ENCODE measurements at regions not wholly inside any gene's neighbourhood (a gene's known extent, or its start where the extent isn't known, plus 50 kb on each side); places are given as distances from the start of the nearest gene placed in this dataset.

GRCh38 chr3:75967071-75967470, 181.7 kb upstream of the ZNF717 start:
- ATAC-seq (no peak), DNase-seq (no peak)
- H3K79me2 ChIP-seq (ENCODE audit: low read length) = no peaks in the 10 kb centered on the region
- intact Hi-C loops (cut with micrococcal nuclease) = no loop called here
- no peak overlapping the region for H2AFZ ChIP-seq (ENCODE audit: low read length)
- H4K20me1 ChIP-seq (ENCODE audit: low read length) = no peaks in the 10 kb centered on the region
- TF ChIP-seq CTCF (conservative IDR thresholded peaks at IDR 0.05; ENCODE audit: low read depth, low read length) (no peak), EZH2phosphoT487 (IDR thresholded peaks at IDR 0.05; ENCODE audit: borderline replicate concordance, low read length) (no peak), EZH2 (IDR thresholded peaks at IDR 0.05; ENCODE audit: low read length, unreplicated experiment) (no peak)
- no peak overlapping the region for H3K9ac ChIP-seq (ENCODE audit: low read length)
- H3K4me1 ChIP-seq (ENCODE audit: insufficient read depth, low read length) = no peaks in the 10 kb centered on the region
- BruUV-seq (replicated peaks) = no TSS peak
- H3K27me3 ChIP-seq (ENCODE audit: low read length) = no peaks in the 10 kb centered on the region
- peaks cover 4% of the 10 kb centered on the region for H3K9me3 ChIP-seq (ENCODE audit: low read length)
- no peak overlapping the region for H3K4me2 ChIP-seq (ENCODE audit: low read length)
- no peaks in the 10 kb centered on the region for H3F3A ChIP-seq (ENCODE audit: low read length, unreplicated experiment)
- no peak overlapping the region for H3K27ac ChIP-seq (ENCODE audit: low read length)
- CTCF ChIA-PET = no interaction called here
- POLR2A ChIA-PET (ENCODE audit: unreplicated experiment) = no interaction called here
- no peaks in the 10 kb centered on the region for H3K9me2 ChIP-seq (replicated peaks; ENCODE audit: low read length)
- no peak overlapping the region for H3K4me3 ChIP-seq (ENCODE audit: low read length)
- H3K36me3 ChIP-seq (ENCODE audit: low read depth, low read length) = no peaks in the 10 kb centered on the region

GRCh38 chr3:75978686-75979085, 193.3 kb upstream of the ZNF717 start:
- Histone ChIP-seq H3K36me3 (ENCODE audit: low read depth, low read length) (no peaks in the 10 kb centered on the region), H3F3A (ENCODE audit: low read length, unreplicated experiment) (no peaks in the 10 kb centered on the region), H4K20me1 (ENCODE audit: low read length) (no peaks in the 10 kb centered on the region), H3K4me1 (ENCODE audit: insufficient read depth, low read length) (no peaks in the 10 kb centered on the region), H3K27ac (ENCODE audit: low read length) (no peak overlapping the region), H3K9me3 (ENCODE audit: low read length) (no peaks in the 10 kb centered on the region; the same call in 1 of the 2 replicates), H3K4me3 (ENCODE audit: low read length) (no peak overlapping the region), H3K9ac (ENCODE audit: low read length) (no peak overlapping the region), H3K27me3 (ENCODE audit: low read length) (no peaks in the 10 kb centered on the region), H3K79me2 (ENCODE audit: low read length) (no peaks in the 10 kb centered on the region), H2AFZ (ENCODE audit: low read length) (no peak overlapping the region), H3K9me2 (replicated peaks; ENCODE audit: low read length) (no peaks in the 10 kb centered on the region), H3K4me2 (ENCODE audit: low read length) (no peak overlapping the region)
- TF ChIP-seq CTCF (conservative IDR thresholded peaks at IDR 0.05; ENCODE audit: low read depth, low read length) (no peak), EZH2phosphoT487 (IDR thresholded peaks at IDR 0.05; ENCODE audit: borderline replicate concordance, low read length) (no peak), EZH2 (IDR thresholded peaks at IDR 0.05; ENCODE audit: low read length, unreplicated experiment) (no peak)
- intact Hi-C loops (cut with micrococcal nuclease) = no loop called here
- DNase-seq (peak; percentile 23), ATAC-seq (no peak; the same call in 1 of the 2 replicates)
- POLR2A ChIA-PET (ENCODE audit: unreplicated experiment) = no interaction called here
- BruUV-seq (replicated peaks) = no TSS peak
- CTCF ChIA-PET = no interaction called here

- Histone ChIP-seq H3K4me2 (ENCODE audit: low read length) (no peak overlapping the region), H3K9ac (ENCODE audit: low read length) (no peak overlapping the region), H3K27me3 (ENCODE audit: low read length) (no peaks in the 10 kb centered on the region), H3K4me1 (ENCODE audit: insufficient read depth, low read length) (no peaks in the 10 kb centered on the region), H3K27ac (ENCODE audit: low read length) (no peak overlapping the region), H3K9me3 (ENCODE audit: low read length) (no peaks in the 10 kb centered on the region), H3F3A (ENCODE audit: low read length, unreplicated experiment) (no peaks in the 10 kb centered on the region), H3K9me2 (replicated peaks; ENCODE audit: low read length) (no peaks in the 10 kb centered on the region), H4K20me1 (ENCODE audit: low read length) (no peaks in the 10 kb centered on the region), H3K36me3 (ENCODE audit: low read depth, low read length) (no peaks in the 10 kb centered on the region), H3K79me2 (ENCODE audit: low read length) (no peaks in the 10 kb centered on the region), H3K4me3 (ENCODE audit: low read length) (no peak overlapping the region), H2AFZ (ENCODE audit: low read length) (no peak overlapping the region)
- BruUV-seq (replicated peaks) = no TSS peak
- POLR2A ChIA-PET (ENCODE audit: unreplicated experiment) = no interaction called here
- DNase-seq (no peak), ATAC-seq (no peak)
- TF ChIP-seq EZH2 (IDR thresholded peaks at IDR 0.05; ENCODE audit: low read length, unreplicated experiment) (no peak), CTCF (conservative IDR thresholded peaks at IDR 0.05; ENCODE audit: low read depth, low read length) (no peak), EZH2phosphoT487 (IDR thresholded peaks at IDR 0.05; ENCODE audit: borderline replicate concordance, low read length) (no peak)
- CTCF ChIA-PET = no interaction called here
- intact Hi-C loops (cut with micrococcal nuclease) = no loop called here
Observed at GRCh38 chr3:75981401-75981800, 196.1 kb upstream of the ZNF717 start.
